GM12875 (cell line): ENCODE measurements at regions not wholly inside any gene's neighbourhood (a gene's known extent, or its start where the extent isn't known, plus 50 kb on each side); places are given as distances from the start of the nearest gene placed in this dataset.

Experiments used
- H3K4me3 ChIP-seq: one replicate; pipeline ENCODE4 v1.5.1; 2011; ENCODE audit warnings: low read depth, low read length, control low read depth
- CTCF ChIP-seq: IDR thresholded peaks from 2 replicates; pipeline ENCODE4 v1.5.1; 2011; ENCODE audit warnings: low read depth, mild to moderate bottlenecking, control low read depth, inconsistent platforms, low read length, moderate library complexity, borderline replicate concordance; ENCODE audit not compliant: insufficient read depth

- H3K4me3 ChIP-seq, result no peak overlapping the region
- no peak for TF ChIP-seq CTCF
Measured at GRCh38 chr5:116896001-116896400, 321.4 kb upstream of the SEMA6A start.

GRCh38 chr5:116892993-116893392 lies 318.4 kb upstream of the SEMA6A start:
- no peak overlapping the region for H3K4me3 ChIP-seq
- no peak for TF ChIP-seq CTCF

- no peak overlapping the region for H3K4me3 ChIP-seq
- no peak for TF ChIP-seq CTCF
Measured at GRCh38 chr5:116887104-116887503, 312.5 kb upstream of the SEMA6A start.

GRCh38 chr5:116885825-116886224 lies 311.2 kb upstream of the SEMA6A start:
- H3K4me3 ChIP-seq, result no peak overlapping the region
- TF ChIP-seq CTCF, result no peak

- no peak overlapping the region for H3K4me3 ChIP-seq
- no peak for TF ChIP-seq CTCF
Measured at GRCh38 chr5:116883875-116884274, 309.3 kb upstream of the SEMA6A start.

- no peak for TF ChIP-seq CTCF
Measured at GRCh38 chr5:116881921-116882531, 307.4 kb upstream of the SEMA6A start.

GRCh38 chr5:116880601-116881000 lies 306.0 kb upstream of the SEMA6A start:
- no peak overlapping the region for H3K4me3 ChIP-seq
- TF ChIP-seq CTCF, result no peak

More at GRCh38 chr5:116881921-116882531, 307.4 kb upstream of the SEMA6A start:
- no peak overlapping the region for H3K4me3 ChIP-seq
